ENCODE measurements at regions not wholly inside any gene's neighbourhood (a gene's known extent, or its start where the extent isn't known, plus 50 kb on each side); places are given as distances from the start of the nearest gene placed in this dataset.

GRCh38 chr6:115398607-115399006 lies 662.1 kb downstream of the FRK start:
- no peak for DNase-seq

GRCh38 chr6:115396112-115396906 lies 664.4 kb downstream of the FRK start:
- DNase-seq: no peak

- DNase-seq: no peak
Measured at GRCh38 chr6:115393821-115394220, 666.9 kb downstream of the FRK start.

GRCh38 chr6:115370202-115370601 lies 690.5 kb downstream of the FRK start:
- no peak for DNase-seq

- no peak for DNase-seq
Measured at GRCh38 chr6:115365783-115366182, 694.9 kb downstream of the FRK start.

- DNase-seq: no peak
Measured at GRCh38 chr6:115363379-115363778, 697.3 kb downstream of the FRK start.

- DNase-seq: no peak
Measured at GRCh38 chr6:115362234-115362633, 698.5 kb downstream of the FRK start.

- no peak for DNase-seq
Measured at GRCh38 chr6:115360602-115361325, 699.9 kb downstream of the FRK start.

GRCh38 chr6:115358616-115359015 lies 702.1 kb downstream of the FRK start:
- DNase-seq: no peak

- DNase-seq: no peak
Measured at GRCh38 chr6:115356371-115356770, 704.3 kb downstream of the FRK start.

- no peak for DNase-seq
Measured at GRCh38 chr6:115323001-115323400, 737.7 kb downstream of the FRK start.

- no peak for DNase-seq
Measured at GRCh38 chr6:115319823-115320222, 740.9 kb downstream of the FRK start.

GRCh38 chr6:115310156-115310555 lies 750.5 kb downstream of the FRK start:
- DNase-seq: no peak

- no peak for DNase-seq
Measured at GRCh38 chr6:115302731-115303130, 758.0 kb downstream of the FRK start.

- no peak for DNase-seq
Measured at GRCh38 chr6:115287467-115287866, 773.2 kb downstream of the FRK start.

GRCh38 chr6:115276881-115277565 lies 783.7 kb downstream of the FRK start:
- DNase-seq: no peak

GRCh38 chr6:115272311-115272710 lies 788.4 kb downstream of the FRK start:
- DNase-seq: no peak

GRCh38 chr6:115271434-115271833 lies 789.3 kb downstream of the FRK start:
- DNase-seq: no peak

GRCh38 chr6:115270953-115271352 lies 789.7 kb downstream of the FRK start:
- no peak for DNase-seq

- DNase-seq: no peak
Measured at GRCh38 chr6:115241373-115241772, 819.3 kb downstream of the FRK start.

- DNase-seq: no peak
Measured at GRCh38 chr6:115221198-115221597, 839.5 kb downstream of the FRK start.

GRCh38 chr6:115220551-115221159 lies 840.0 kb downstream of the FRK start:
- DNase-seq: no peak

- no peak for DNase-seq
Measured at GRCh38 chr6:115219645-115220044, 841.0 kb downstream of the FRK start.
